HG02885 (cell line): ENCODE measurements at regions not wholly inside any gene's neighbourhood (a gene's known extent, or its start where the extent isn't known, plus 50 kb on each side); places are given as distances from the start of the nearest gene placed in this dataset.

Experiments
- ATAC-seq: cut with Tn5 transposase; IDR thresholded peaks from one replicate; pipeline ENCODE4 v1.9.1; 2021; ENCODE audit warnings: mild to moderate bottlenecking; ENCODE audit not compliant: unreplicated experiment, poor library complexity

DNA sequence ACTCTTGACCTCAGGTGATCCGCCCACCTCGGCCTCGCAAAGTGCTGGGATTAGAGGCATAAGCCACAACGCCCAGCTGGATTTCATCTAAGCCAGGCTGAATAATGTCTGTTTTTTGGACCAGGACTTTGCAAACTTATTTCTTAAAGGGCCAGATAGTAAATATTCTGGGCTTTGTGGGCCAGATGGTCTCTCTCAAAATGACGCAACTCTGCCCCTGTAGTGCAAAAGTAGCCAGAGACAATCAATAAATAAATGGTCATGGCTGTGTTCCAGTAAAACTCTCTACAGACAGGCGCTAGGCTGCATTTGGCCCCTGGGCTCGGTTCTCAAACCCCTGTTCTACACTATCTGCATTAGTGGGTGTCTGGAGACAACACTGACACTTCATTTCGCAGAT is 121.9 kb upstream of the CDH13 start:
- ATAC-seq: no peak

DNA sequence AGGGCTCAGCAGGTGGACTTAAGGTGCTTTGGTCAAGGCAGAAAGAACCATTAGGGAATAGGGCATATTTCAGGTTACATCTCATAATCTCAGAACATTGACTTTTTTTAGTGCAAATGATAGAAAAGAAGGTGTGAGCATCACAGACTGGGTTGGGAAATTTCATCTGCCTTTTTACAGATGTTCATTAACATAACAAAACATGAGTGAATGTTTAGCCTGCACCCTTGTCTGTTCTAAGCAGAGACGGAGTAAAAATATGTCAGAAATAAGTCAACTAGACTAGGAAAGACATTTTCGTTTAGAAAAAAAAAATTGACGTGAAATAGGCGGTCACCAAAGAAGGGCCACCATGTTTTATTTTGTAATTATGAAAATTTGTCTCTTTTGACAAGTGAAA is 127.5 kb upstream of the CDH13 start:
- no peak for ATAC-seq

DNA sequence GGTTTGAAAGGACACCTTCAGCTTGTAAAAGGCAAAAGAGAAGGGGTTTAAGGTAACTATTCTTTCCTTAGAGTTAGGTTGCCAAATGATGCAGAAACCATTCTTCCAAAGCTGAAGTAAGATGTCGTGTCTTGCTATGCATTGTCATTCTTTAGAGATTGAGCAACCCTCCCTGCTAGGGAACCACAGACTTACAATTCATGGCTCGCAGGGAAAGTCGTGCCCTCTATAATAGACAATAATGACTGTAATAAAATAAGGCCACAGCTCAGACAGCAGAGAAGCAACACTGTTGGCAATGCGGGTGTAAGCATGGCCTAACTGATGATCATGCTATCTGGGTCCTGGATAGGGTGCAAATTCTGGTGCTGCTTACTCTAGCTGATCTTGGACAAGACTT is 129.6 kb upstream of the CDH13 start:
- ATAC-seq: no peak

DNA sequence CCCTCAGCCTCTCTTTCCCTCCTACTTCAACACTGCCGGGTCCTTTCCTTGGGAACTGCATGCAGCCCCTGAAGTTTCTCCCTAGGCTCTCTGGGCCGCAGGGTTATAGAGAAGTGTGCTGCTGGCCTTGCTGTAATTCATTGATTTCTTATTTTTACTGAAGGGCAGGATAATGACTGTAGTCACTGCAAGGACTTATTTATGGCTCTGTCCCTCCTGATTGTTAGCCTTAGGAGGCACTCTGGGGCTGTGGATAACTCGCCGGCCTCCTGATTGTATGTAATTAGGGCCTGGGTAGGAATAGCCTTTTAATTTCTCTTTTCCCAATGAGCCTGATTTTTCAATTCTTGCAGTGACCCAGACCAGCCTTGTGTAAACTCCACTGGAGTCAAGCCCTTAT is 138.3 kb upstream of the CDH13 start:
- no peak for ATAC-seq

DNA sequence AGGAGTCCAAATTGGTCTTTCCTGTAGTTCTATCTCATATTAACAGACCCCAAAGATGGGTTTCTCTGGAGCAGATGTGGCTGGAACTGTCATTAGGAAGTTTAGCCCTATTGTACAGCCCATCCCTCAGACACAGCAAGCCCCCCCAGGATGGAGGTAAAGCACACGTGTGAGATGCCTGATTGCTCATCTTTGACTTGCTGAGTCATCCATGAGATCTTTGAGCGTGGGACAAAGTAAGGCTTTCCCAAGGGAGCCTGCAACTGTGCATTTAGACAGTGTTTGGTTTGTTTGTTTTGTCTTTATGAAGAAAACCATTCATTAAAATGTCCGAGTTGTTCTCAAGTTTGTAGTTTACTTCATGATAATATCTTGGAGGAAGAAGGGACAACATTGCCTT is 145.3 kb upstream of the CDH13 start:
- no peak for ATAC-seq

DNA sequence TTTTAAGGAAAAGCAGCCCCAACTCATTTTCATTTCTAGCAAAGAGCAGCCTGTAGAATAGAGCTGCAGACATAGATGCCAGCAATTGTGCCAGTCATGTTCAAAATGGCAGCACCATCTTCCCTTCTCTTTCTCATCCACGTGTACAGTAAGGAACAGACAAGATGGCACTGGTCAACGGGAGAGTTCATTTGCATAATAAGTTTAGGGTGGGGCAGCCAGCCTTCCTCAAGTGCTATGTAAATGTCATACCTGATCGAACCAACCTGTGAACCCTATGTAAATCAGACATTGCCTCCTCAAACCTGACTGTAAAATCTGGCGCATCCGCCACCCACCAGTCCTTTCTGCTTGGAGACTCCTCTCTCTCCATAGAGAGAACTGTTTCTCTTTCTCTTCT is 150.0 kb upstream of the CDH13 start:
- ATAC-seq: no peak

DNA sequence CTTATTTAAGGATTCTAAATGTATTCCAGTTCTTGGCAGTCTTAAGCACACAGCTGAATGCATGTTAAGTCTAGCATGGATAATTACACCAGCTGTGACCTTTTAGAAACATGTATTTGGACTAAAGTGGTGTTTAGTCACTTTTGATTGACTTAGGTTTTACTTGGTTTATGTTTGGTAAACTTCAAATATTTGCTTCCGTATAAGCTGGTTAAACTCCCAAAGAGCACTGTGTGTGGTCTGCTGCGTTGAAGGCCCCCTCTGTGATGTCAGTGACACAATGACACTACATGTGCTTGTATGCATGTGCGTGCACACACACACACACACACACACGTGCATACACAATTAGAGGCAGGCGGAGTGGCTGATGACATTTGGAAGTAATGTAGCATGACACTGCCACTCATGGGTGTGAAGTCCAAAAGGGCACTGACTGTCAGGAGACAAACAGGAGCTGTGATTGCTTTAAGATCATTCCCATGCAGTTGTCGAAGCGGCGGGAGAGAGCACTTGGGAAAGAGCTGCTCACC is 156.1 kb upstream of the CDH13 start:
- ATAC-seq: no peak

DNA sequence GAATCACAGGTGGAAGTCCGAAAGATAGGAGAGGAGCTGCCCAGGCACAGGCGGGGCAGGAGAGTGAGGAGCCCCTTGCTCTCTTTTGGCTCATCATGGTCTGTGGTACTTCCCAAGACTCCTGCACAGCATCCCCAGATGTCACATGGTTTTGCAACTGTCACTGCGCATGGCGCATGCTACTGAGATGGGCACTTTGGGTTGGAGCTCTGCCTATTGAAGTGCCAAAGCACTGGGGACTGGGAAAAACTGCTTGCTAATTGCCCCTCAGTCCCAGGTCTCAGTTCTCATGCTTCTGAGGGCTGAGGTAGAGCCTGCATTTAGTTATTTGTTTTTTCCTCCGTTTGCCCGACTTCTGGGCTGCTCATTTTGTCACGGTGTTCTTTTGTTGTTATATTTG is 156.8 kb upstream of the CDH13 start:
- no peak for ATAC-seq

DNA sequence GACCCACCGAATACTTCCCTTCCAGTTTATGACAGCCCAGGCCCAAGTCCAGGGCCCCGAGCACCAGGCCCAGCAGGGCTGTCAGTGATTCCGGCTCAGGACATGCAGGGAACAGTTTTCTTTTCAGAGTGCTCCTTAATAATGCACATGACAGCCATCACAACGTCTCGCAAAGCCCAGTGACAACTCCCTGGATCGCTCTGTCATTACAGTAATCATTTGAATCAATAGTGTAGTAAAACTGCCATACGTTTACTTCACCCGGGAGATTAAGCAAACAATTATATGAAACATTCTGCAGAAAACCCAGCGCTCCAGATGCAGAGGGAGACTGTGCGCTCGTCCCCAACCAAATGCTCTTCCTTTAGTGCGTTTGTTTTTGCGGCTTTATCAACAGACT is 162.6 kb upstream of the CDH13 start:
- ATAC-seq: no peak

DNA sequence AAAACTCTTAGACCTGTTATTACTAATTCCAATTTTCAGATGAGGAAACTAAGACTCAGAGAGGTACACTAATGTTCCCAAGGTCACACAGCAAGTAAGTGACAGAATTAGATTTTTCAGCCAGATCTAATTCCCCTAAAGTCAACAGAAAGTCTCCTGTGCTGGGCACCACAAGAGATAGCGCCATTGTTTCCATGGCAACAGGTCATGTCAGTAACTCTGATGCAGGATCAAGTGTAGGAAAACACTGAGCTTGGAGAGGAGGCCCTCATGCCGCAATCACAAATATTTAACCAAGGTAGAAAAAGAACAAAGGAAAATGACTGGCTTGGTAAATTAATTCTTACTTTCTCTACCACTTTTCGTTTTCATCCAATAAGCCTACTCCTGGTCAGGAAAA is 166.0 kb upstream of the CDH13 start:
- ATAC-seq: no peak

DNA sequence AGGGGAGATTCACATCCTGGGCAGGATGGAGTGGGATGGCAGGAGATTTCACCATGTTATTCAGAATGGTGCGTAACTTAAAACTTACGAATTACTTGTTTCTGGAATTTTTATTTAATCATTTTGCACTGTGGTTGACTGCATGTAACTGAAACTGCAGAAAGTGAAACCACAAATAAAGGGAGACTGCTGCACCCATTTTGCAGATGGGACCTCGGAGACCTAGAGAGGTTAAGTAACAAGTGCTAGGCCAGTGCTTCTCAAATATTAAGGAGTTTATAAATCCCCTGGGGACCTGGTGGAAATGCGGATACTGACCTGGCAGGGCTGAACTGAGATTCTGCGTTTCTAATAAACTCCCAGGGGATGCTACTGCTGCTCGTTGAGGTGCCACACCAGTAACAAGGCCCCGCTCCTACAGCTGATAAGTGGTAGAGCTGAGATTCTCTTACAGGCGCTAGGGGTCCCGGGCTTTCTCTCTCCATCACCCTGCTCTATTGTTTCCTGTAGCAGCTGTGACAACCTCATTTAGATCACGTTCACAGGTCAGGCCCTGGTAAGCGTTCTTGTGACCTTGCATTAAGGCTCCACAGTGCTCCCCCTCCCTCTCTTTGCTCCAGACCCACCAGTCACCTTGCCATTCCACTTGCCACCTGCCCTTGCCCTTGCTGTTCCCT is 167.1 kb upstream of the CDH13 start:
- ATAC-seq: no peak

DNA sequence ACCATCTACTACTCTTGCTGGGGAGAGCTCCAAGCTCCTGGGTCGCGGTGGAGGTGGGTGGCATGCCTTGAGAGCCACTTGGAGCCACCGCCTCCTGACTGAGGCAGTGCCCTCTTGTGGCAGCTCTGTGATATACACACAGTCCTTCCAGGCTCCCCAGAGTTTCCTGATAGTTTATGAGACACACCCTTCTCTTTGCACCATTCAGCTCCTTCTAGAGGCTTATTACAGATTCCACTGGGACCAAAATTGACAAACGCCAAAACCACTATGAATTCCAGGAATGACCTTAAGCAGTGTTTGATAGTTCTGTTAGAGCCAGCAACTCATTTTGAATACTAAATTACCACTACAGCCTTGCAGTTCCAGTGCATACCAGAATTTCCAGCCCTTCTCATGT is 170.1 kb upstream of the CDH13 start:
- ATAC-seq: peak; percentile 76

DNA sequence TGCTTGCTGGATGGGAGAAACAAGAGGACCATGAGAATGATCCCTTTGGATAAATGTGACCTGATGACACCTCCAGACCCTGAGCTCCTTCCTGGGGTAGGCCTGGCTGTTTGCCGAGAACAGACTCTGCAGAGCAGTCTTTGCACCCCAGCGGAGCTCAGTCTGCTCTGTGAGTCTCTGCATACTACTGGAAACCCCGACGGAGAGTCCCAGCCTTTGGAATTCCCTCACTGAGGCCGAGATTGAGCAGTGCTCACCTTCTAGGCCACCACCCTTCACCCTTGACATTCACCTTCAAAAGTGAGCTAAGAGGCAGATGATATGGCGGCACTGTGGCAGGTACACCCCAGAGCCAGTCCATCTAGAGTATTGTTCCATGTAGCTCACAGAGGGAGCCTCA is 172.2 kb upstream of the CDH13 start:
- no peak for ATAC-seq

DNA sequence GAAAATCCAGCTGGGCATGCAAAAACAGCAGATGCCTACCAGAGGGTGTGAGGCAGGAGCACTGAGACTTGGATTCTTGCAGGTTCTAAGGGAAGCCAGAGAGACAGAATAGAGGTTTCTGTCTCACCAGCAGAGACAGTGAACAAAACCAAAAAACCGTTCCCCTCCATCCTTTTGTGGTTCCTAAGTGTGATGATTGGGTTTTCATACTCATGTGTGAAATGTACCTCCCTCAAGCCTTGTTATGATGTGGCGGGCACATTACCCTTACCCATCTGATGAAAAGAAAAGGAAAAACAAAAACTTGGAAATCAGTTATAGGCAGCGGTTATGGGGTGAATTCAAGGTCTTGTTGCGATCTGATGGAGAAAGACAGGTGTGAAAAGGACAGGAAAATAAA is 172.6 kb upstream of the CDH13 start:
- no peak for ATAC-seq

DNA sequence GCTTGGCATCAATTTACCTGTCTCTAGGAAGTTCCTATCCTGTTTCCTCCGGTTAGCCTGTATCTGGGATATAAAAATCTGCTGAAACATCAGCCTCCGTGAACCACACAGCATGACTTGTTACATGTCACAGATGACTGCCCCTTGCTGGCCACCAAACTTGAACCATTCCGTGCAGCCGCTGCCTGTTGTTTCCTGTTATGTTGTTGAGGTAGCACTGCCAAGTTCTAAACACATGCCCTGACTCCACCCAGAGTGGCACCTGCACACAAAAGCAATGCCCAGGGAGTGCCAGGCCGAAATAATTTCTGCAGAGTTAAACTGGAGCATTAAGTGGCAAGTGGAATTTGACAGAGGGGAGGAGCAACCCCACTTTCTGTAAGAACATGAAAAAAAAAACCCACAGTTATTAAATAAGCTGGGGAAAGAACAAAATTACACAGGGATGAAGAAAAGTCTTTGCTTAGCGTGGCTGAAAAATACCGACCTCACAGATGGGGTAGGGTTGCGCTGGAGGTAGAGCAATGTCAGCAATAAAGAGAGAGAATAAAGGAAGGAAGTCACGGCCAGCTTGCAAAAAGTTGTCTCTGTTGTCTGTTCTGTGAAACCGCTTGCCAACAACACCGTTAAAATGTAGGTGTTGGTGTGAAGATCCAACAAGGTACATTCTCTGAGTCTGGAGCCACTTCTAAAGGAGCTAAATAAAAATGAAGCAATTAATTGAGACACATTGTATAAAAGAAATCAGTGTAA is 174.6 kb upstream of the CDH13 start:
- no peak for ATAC-seq

DNA sequence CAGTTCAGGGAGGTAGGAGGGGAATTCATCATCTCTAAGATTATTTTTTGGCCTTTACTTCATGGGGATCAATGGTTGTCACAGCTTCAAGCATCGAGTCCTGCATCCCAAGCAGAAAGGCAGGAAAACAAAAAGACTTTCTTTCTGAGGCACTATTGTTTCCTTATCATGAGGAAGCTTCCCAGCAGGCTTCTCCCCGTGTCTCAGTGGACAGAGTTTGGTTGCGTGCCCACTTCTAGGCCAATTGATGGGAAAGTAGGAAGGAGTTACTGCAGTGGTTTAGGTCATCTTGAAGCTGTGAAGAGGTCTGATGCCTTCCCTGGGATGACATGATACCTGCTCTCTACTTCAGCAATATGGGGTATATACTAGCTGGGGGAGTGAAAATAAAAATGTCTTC is 175.3 kb upstream of the CDH13 start:
- ATAC-seq: no peak

DNA sequence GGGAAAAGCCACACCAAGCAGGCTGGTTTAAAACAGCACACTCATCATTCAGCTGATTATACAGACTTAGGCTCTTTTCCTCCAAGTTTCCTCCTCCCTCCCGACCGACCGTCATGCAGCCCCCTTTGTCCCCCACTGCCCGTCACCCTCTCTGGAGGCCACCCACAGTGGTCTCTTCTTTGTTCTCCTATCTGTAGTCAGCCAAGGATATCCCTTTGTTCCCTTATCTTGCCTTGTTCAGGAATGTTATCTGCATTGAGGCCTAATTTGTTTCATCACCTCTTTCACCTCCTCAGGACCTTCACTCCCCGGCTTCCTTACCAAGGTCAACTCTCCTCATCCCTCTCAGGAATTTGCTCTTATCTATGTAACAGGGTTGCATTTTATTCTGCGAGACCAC is 186.4 kb upstream of the CDH13 start:
- ATAC-seq: no peak

DNA sequence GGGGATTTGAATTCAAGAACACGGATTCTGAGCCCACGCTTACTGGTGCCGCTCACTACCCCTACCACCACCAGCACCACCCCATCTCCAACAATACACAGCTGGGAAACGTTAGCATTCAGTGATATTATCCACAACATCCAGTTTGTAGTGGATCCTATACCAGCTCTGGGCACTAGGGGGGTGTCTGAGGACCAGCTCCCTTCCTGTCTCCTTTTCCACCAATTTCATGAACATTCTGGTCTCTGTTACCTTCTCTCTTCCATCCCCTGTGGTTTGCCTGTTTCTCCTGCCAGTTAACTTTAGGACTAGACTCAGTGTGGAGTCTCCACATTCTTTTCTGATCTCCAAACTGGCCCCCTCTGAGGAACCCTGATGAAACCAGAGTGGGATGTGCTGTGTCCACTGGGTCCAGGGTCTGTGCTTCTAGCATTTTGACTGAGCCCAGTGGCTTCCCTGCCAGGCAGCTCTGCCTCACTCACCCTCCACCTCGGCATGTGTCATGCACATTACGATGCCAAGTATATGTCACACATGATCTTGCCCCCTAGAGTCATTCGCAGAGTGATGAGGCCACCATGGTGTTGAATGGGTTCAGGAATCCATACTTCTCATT is 187.0 kb upstream of the CDH13 start:
- ATAC-seq: no peak

DNA sequence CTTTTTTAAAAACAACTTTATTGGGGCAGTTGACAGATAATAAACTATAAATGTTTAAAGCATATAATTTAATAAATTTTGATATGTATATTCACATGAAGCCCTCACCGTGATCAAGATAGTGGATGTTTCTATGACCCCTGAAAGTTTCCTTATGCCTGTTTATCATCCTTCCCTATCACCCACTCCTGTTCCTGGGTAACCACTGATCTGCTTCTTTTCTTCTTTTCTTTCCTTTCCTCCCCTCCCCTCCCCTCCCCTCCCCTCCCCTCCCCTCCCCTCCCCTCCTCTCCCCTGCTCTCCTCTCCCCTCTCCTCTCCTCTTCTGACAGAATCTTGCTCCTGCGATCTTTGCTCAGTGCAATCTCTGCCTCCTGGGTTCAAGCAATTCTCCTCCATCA is 193.7 kb upstream of the CDH13 start:
- ATAC-seq: no peak

DNA sequence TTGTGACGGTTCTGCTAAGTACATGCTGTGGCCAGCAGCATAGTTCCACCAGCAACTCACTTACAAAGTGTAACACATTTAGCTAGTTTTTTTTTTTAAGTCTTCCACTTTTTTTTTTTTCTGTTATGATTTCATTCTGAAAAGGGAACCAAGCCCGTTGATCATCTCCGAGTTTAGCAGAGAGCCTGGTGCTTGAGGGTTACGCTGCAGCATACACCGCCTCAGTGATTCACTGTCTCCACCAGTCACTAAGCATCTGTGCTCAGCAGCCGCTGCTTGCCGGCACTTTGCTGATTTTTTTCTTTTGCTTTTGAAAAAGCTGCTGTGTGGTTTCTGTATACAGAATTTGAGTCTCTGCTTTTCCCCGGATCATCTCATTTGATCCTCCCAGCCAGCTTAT is 194.5 kb upstream of the CDH13 start:
- no peak for ATAC-seq

DNA sequence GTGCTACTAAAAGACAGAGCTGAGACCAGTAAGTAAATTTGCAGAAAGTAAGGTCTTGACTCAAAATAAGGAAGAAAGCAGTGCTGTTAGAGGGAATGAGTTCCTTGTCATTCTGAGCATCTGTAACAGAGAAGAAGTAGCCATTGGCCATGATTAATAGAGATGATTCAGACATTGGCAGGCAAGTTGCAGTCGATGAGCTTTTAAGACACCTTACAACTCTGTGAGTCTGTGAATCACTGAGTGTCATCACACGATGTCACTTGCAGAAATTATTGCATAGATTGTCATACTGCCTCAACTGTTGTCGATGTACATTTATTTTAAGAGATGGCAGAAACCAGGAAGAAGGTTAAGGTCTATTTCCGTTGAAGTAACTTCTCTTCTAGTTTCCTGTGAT is 201.1 kb upstream of the CDH13 start:
- ATAC-seq: no peak

DNA sequence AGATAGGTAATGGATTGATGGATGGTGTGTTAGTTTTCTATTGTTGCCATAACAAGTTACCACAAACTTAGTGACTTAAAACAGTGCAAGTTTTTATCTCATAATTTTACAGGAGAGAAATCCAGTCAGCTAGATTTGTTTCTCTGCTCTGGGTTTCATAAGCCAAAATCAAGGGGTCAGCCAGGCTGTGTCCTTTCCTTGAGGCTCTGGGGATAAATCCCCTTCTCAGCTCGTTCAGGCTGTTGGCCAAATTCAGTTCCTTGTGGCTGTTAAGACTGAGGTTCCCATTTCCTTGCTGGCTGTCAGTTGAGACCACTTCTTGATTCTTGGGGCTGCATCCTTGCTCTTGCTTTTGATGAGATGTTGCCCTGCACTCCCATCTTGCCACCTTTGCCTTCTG is 204.9 kb upstream of the CDH13 start:
- ATAC-seq: no peak
